ENCODE measurements at regions not wholly inside any gene's neighbourhood (a gene's known extent, or its start where the extent isn't known, plus 50 kb on each side); places are given as distances from the start of the nearest gene placed in this dataset.

DNA sequence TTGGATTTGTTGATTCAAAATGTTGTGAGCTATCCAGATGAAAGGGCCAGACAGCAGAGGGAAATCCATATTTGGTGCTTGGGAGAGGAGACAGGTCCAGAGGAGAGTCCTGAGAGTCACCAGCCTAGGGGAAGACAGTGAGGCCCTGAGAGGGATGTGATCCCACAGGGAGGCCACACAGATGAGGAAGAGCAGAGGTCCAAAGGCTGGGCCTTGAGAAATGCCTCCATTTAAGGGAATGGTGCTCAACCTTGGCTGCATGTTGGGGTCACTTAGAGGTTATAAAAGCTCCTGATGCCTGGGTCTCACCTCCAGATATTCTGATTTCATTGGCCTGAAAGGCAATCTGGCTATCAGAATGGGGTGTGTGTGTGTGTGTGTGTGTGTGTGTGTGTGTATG lies 194.9 kb downstream of the UTP18 start:
- no peak for FAIRE-seq
- no peaks in the 10 kb centered on the region for H3K36me3 ChIP-seq (ENCODE audit: control insufficient read depth in 3 of 3, insufficient read depth in 2 of 3, low read depth in 1 of 3, low read length in 3 of 3)

GRCh38 chr17:51455931-51456330 lies 195.6 kb downstream of the UTP18 start:
- FAIRE-seq = no peak
- no peaks in the 10 kb centered on the region for H3K27me3 ChIP-seq (ENCODE audit: control insufficient read depth in 3 of 3, insufficient read depth in 3 of 3, low read length in 3 of 3)

More for the DNA sequence above, 194.9 kb downstream of the UTP18 start:
- Histone ChIP-seq H3K9me3 (ENCODE audit: control insufficient read depth in 2 of 2, insufficient read depth in 1 of 2, low read depth in 1 of 2, low read length in 1 of 2) (no peaks in the 10 kb centered on the region), H3K4me3 (ENCODE audit: low read depth in 1 of 3, low read length in 3 of 3) (no peak overlapping the region), H3K4me1 (ENCODE audit: control insufficient read depth in 3 of 3, insufficient read depth in 2 of 3, low read depth in 1 of 3, low read length in 2 of 3) (no peaks in the 10 kb centered on the region), H3K27ac (ENCODE audit: low read depth in 1 of 3, low read length in 2 of 3) (no peak overlapping the region), H3K27me3 (ENCODE audit: control insufficient read depth in 3 of 3, insufficient read depth in 3 of 3, low read length in 3 of 3) (no peaks in the 10 kb centered on the region)
- no peak for DNase-seq

GRCh38 chr17:51456942-51457341 lies 196.6 kb downstream of the UTP18 start:
- WGBS, 3 donors = 31 to 50% (median 48%) methylated on average over 1 of the region's 1 CpG
- Histone ChIP-seq H3K4me3 (ENCODE audit: low read depth in 1 of 3, low read length in 3 of 3) (no peak overlapping the region), H3K36me3 (ENCODE audit: control insufficient read depth in 3 of 3, insufficient read depth in 2 of 3, low read depth in 1 of 3, low read length in 3 of 3) (no peaks in the 10 kb centered on the region), H3K4me1 (ENCODE audit: control insufficient read depth in 3 of 3, insufficient read depth in 2 of 3, low read depth in 1 of 3, low read length in 2 of 3) (no peaks in the 10 kb centered on the region), H3K27ac (ENCODE audit: low read depth in 1 of 3, low read length in 2 of 3) (no peak overlapping the region), H3K27me3 (ENCODE audit: control insufficient read depth in 3 of 3, insufficient read depth in 3 of 3, low read length in 3 of 3) (no peaks in the 10 kb centered on the region), H3K9me3 (ENCODE audit: control insufficient read depth in 2 of 2, insufficient read depth in 1 of 2, low read depth in 1 of 2, low read length in 1 of 2) (no peaks in the 10 kb centered on the region)
- FAIRE-seq (no peak), DNase-seq (no peak)

More at GRCh38 chr17:51455931-51456330, 195.6 kb downstream of the UTP18 start:
- Histone ChIP-seq H3K4me3 (ENCODE audit: low read depth in 1 of 3, low read length in 3 of 3) (no peak overlapping the region), H3K27ac (ENCODE audit: low read depth in 1 of 3, low read length in 2 of 3) (no peak overlapping the region), H3K9me3 (ENCODE audit: control insufficient read depth in 2 of 2, insufficient read depth in 1 of 2, low read depth in 1 of 2, low read length in 1 of 2) (no peaks in the 10 kb centered on the region), H3K4me1 (ENCODE audit: control insufficient read depth in 3 of 3, insufficient read depth in 2 of 3, low read depth in 1 of 3, low read length in 2 of 3) (no peaks in the 10 kb centered on the region), H3K36me3 (ENCODE audit: control insufficient read depth in 3 of 3, insufficient read depth in 2 of 3, low read depth in 1 of 3, low read length in 3 of 3) (no peaks in the 10 kb centered on the region)
- WGBS, 3 donors = 81 to 84% (median 83%) methylated on average over 4 of the region's 4 CpGs
- no peak for DNase-seq

DNA sequence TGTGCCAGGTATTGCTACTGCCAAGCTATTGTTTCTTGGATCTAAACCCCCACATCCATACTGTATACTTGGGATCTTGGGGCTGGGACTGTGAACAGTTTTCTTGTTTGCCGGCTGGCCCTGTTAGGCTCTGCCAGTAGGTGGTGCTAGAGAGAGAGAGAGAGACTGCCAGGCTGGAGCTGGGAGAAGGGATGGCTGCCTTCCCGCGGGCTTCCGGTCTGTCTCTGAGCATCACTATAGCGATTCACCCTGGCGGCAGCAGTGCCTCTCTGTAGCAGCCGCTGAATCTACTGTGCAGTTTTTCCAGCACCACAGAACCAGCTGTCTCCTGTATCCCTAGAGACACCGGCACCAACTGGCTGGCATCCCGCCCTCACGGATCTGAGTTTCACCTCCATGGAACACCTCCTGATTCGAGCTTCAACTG lies 201.2 kb downstream of the UTP18 start:
- FAIRE-seq = no peak
- DNase-seq = peak; percentile 36 to 44
- Histone ChIP-seq H3K4me1 (ENCODE audit: control insufficient read depth in 3 of 3, insufficient read depth in 2 of 3, low read depth in 1 of 3, low read length in 2 of 3) (no peaks in the 10 kb centered on the region), H3K36me3 (ENCODE audit: control insufficient read depth in 3 of 3, insufficient read depth in 2 of 3, low read depth in 1 of 3, low read length in 3 of 3) (no peaks in the 10 kb centered on the region), H3K27me3 (ENCODE audit: control insufficient read depth in 3 of 3, insufficient read depth in 3 of 3, low read length in 3 of 3) (no peaks in the 10 kb centered on the region), H3K9me3 (ENCODE audit: control insufficient read depth in 2 of 2, insufficient read depth in 1 of 2, low read depth in 1 of 2, low read length in 1 of 2) (peaks cover 0 to 2% of the 10 kb centered on the region in 2 donors), H3K4me3 (ENCODE audit: low read depth in 1 of 3, low read length in 3 of 3) (no peak overlapping the region), H3K27ac (ENCODE audit: low read depth in 1 of 3, low read length in 2 of 3) (no peak overlapping the region)
- 53 to 61% (median 57%) methylated on average over 11 of the region's 11 CpGs for WGBS, 3 donors

GRCh38 chr17:51463353-51463752 lies 203.0 kb downstream of the UTP18 start:
- no peak for FAIRE-seq
- no peak for DNase-seq

DNA sequence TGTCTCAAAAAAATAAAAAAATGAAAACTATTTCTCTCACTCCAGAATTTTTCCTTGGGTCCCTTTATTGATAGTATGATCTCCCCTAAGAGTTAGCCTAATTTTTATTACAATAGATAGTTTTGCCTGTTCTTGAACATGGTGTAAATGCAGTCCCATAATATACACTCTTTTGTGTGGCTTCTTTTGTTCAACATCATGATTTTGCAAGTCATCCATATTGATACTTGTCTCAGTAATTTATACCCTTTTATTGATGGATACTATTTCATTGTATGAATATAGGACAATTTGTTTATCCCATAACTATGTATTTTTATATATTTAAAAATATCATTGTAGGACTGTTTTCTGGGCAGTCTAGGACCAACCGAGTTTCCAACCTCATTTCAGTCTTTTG lies 207.0 kb downstream of the UTP18 start:
- FAIRE-seq (no peak), DNase-seq (no peak)
- H3K9me3 ChIP-seq (ENCODE audit: control insufficient read depth in 2 of 2, insufficient read depth in 1 of 2, low read depth in 1 of 2, low read length in 1 of 2) = peaks cover 0 to 2% of the 10 kb centered on the region in 2 donors
- H3K27ac ChIP-seq (ENCODE audit: low read depth in 1 of 3, low read length in 2 of 3) = no peak overlapping the region
- H3K27me3 ChIP-seq (ENCODE audit: control insufficient read depth in 3 of 3, insufficient read depth in 3 of 3, low read length in 3 of 3) = no peaks in the 10 kb centered on the region
- no peaks in the 10 kb centered on the region for H3K36me3 ChIP-seq (ENCODE audit: control insufficient read depth in 3 of 3, insufficient read depth in 2 of 3, low read depth in 1 of 3, low read length in 3 of 3)
- H3K4me1 ChIP-seq (ENCODE audit: control insufficient read depth in 3 of 3, insufficient read depth in 2 of 3, low read depth in 1 of 3, low read length in 2 of 3) = no peaks in the 10 kb centered on the region
- no peak overlapping the region for H3K4me3 ChIP-seq (ENCODE audit: low read depth in 1 of 3, low read length in 3 of 3)
- WGBS, 3 donors = 74 to 87% (median 84%) methylated on average over 1 of the region's 1 CpG

More at GRCh38 chr17:51463353-51463752, 203.0 kb downstream of the UTP18 start:
- Histone ChIP-seq H3K36me3 (ENCODE audit: control insufficient read depth in 3 of 3, insufficient read depth in 2 of 3, low read depth in 1 of 3, low read length in 3 of 3) (no peaks in the 10 kb centered on the region), H3K4me1 (ENCODE audit: control insufficient read depth in 3 of 3, insufficient read depth in 2 of 3, low read depth in 1 of 3, low read length in 2 of 3) (no peaks in the 10 kb centered on the region), H3K27ac (ENCODE audit: low read depth in 1 of 3, low read length in 2 of 3) (no peak overlapping the region), H3K27me3 (ENCODE audit: control insufficient read depth in 3 of 3, insufficient read depth in 3 of 3, low read length in 3 of 3) (no peaks in the 10 kb centered on the region), H3K4me3 (ENCODE audit: low read depth in 1 of 3, low read length in 3 of 3) (no peak overlapping the region), H3K9me3 (ENCODE audit: control insufficient read depth in 2 of 2, insufficient read depth in 1 of 2, low read depth in 1 of 2, low read length in 1 of 2) (peaks cover 0 to 2% of the 10 kb centered on the region in 2 donors)
- WGBS, 3 donors = 74 to 82% (median 80%) methylated on average over 8 of the region's 8 CpGs

GRCh38 chr17:51472670-51473205 lies 212.4 kb downstream of the UTP18 start:
- Histone ChIP-seq H3K4me3 (ENCODE audit: low read depth in 1 of 3, low read length in 3 of 3) (no peak overlapping the region), H3K36me3 (ENCODE audit: control insufficient read depth in 3 of 3, insufficient read depth in 2 of 3, low read depth in 1 of 3, low read length in 3 of 3) (no peaks in the 10 kb centered on the region), H3K27ac (ENCODE audit: low read depth in 1 of 3, low read length in 2 of 3) (no peak overlapping the region), H3K4me1 (ENCODE audit: control insufficient read depth in 3 of 3, insufficient read depth in 2 of 3, low read depth in 1 of 3, low read length in 2 of 3) (no peaks in the 10 kb centered on the region), H3K9me3 (ENCODE audit: control insufficient read depth in 2 of 2, insufficient read depth in 1 of 2, low read depth in 1 of 2, low read length in 1 of 2) (no peaks in the 10 kb centered on the region), H3K27me3 (ENCODE audit: control insufficient read depth in 3 of 3, insufficient read depth in 3 of 3, low read length in 3 of 3) (no peaks in the 10 kb centered on the region)
- WGBS, 3 donors = 45 to 58% (median 52%) methylated on average over 2 of the region's 2 CpGs
- FAIRE-seq = no peak
- DNase-seq = no peak

DNA sequence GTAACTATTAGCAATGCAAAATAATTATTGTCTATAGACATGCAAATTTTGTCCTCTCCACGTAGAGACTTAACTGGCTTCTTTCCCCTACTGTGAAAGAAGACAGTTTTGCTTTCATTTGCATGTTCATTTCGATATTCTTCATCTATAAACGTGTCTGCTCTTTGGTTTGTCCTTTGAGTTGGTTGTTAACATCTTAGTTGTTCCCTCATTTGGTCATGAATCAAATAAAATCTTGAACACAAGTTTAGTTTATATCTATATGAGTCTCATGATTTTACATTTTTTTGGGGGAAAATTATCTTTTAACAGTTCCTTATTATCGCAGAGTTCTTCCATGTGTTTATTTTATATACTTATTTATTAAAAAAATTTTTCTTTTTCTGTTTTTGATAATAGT lies 214.4 kb downstream of the UTP18 start:
- no peak for DNase-seq
- no peaks in the 10 kb centered on the region for H3K4me1 ChIP-seq (ENCODE audit: control insufficient read depth in 3 of 3, insufficient read depth in 2 of 3, low read depth in 1 of 3, low read length in 2 of 3)
- no peak overlapping the region for H3K27ac ChIP-seq (ENCODE audit: low read depth in 1 of 3, low read length in 2 of 3)
- no peak overlapping the region for H3K4me3 ChIP-seq (ENCODE audit: low read depth in 1 of 3, low read length in 3 of 3)
- no peaks in the 10 kb centered on the region for H3K9me3 ChIP-seq (ENCODE audit: control insufficient read depth in 2 of 2, insufficient read depth in 1 of 2, low read depth in 1 of 2, low read length in 1 of 2)
- WGBS, 3 donors = 45 to 56% (median 50%) methylated on average over 4 of the region's 4 CpGs
- no peak for FAIRE-seq
- no peaks in the 10 kb centered on the region for H3K36me3 ChIP-seq (ENCODE audit: control insufficient read depth in 3 of 3, insufficient read depth in 2 of 3, low read depth in 1 of 3, low read length in 3 of 3)
- H3K27me3 ChIP-seq (ENCODE audit: control insufficient read depth in 3 of 3, insufficient read depth in 3 of 3, low read length in 3 of 3) = no peaks in the 10 kb centered on the region

GRCh38 chr17:51475730-51476129 lies 215.4 kb downstream of the UTP18 start:
- Histone ChIP-seq H3K9me3 (ENCODE audit: control insufficient read depth in 2 of 2, insufficient read depth in 1 of 2, low read depth in 1 of 2, low read length in 1 of 2) (no peaks in the 10 kb centered on the region), H3K36me3 (ENCODE audit: control insufficient read depth in 3 of 3, insufficient read depth in 2 of 3, low read depth in 1 of 3, low read length in 3 of 3) (no peaks in the 10 kb centered on the region), H3K27ac (ENCODE audit: low read depth in 1 of 3, low read length in 2 of 3) (no peak overlapping the region), H3K27me3 (ENCODE audit: control insufficient read depth in 3 of 3, insufficient read depth in 3 of 3, low read length in 3 of 3) (no peaks in the 10 kb centered on the region), H3K4me3 (ENCODE audit: low read depth in 1 of 3, low read length in 3 of 3) (no peak overlapping the region), H3K4me1 (ENCODE audit: control insufficient read depth in 3 of 3, insufficient read depth in 2 of 3, low read depth in 1 of 3, low read length in 2 of 3) (no peaks in the 10 kb centered on the region)
- no peak for FAIRE-seq
- no peak for DNase-seq
- 57 to 65% (median 59%) methylated on average over 5 of the region's 5 CpGs for WGBS, 3 donors

All from small intestine (tissue), 7 donors.